ENCODE measurements at regions not wholly inside any gene's neighbourhood (a gene's known extent, or its start where the extent isn't known, plus 50 kb on each side); places are given as distances from the start of the nearest gene placed in this dataset.

GRCh38 chr13:53324656-53325055 is 296.0 kb downstream of the OLFM4 start:
- no peak overlapping the region for H3K4me3 ChIP-seq
- H3K9me3 ChIP-seq: no peaks in the 10 kb centered on the region
- TF ChIP-seq CTCF (IDR thresholded peaks at IDR 0.05) (no peak), POLR2AphosphoS5 (IDR thresholded peaks at IDR 0.05) (no peak), POLR2A (IDR thresholded peaks at IDR 0.05) (no peak)
- no peaks in the 10 kb centered on the region for H3K27me3 ChIP-seq (replicated peaks; ENCODE audit: insufficient read depth)
- no peaks in the 10 kb centered on the region for H3K36me3 ChIP-seq
- no peak for DNase-seq (ENCODE audit: low spot score)
- intact Hi-C loops (cut with DNase I): no loop called here
- H3K4me1 ChIP-seq (replicated peaks): no peaks in the 10 kb centered on the region
- WGBS: 62% methylated on average over 2 of the region's 2 CpGs
- no peak overlapping the region for H3K27ac ChIP-seq

GRCh38 chr13:53326716-53327115 is 298.1 kb downstream of the OLFM4 start:
- intact Hi-C loops (cut with DNase I): no loop called here
- Histone ChIP-seq H3K27me3 (replicated peaks; ENCODE audit: insufficient read depth) (no peaks in the 10 kb centered on the region), H3K27ac (no peak overlapping the region), H3K4me3 (no peak overlapping the region), H3K9me3 (no peaks in the 10 kb centered on the region), H3K4me1 (replicated peaks) (no peaks in the 10 kb centered on the region), H3K36me3 (no peaks in the 10 kb centered on the region)
- TF ChIP-seq POLR2A (IDR thresholded peaks at IDR 0.05): no peak
- TF ChIP-seq POLR2AphosphoS5 (IDR thresholded peaks at IDR 0.05): no peak
- no peak for DNase-seq (ENCODE audit: low spot score)
- WGBS: 76% methylated on average over 1 of the region's 1 CpG

DNA sequence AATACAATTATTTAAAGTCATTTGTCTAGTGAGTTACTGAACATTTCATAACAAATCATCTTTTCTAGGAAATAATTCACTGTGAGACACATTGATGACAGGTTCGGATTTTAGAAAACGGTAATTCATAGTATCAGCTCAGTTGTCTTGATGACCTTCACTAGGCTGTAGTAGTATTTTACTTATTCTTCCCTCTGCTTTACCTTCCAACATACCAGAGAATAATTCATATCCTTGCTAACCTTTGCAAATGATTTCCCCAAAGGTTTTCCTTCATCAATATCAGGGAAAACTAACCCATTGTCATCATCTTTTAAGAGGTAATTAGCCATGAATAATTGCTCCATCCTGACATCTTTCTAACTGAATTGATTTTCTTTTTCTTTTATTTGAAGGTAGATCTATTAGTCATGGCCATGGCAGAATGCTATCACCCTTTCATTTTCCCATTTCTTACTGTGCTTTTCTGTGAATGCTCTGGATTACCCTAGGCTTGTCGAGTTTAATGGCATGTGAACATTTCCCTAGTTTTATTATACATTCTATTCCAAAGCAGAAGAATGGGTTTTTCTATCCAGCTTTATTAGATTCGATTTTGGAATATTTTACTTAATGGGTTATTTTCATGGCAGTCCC is 299.2 kb downstream of the OLFM4 start:
- WGBS: 81% methylated on average over 4 of the region's 4 CpGs
- DNase-seq (ENCODE audit: low spot score): no peak
- no peak for TF ChIP-seq POLR2AphosphoS5 (IDR thresholded peaks at IDR 0.05)
- no peak for TF ChIP-seq POLR2A (IDR thresholded peaks at IDR 0.05)
- TF ChIP-seq CTCF (IDR thresholded peaks at IDR 0.05): no peak
- no peaks in the 10 kb centered on the region for H3K36me3 ChIP-seq
- no peak overlapping the region for H3K4me3 ChIP-seq
- H3K27ac ChIP-seq: no peak overlapping the region
- H3K27me3 ChIP-seq (replicated peaks; ENCODE audit: insufficient read depth): no peaks in the 10 kb centered on the region
- no peaks in the 10 kb centered on the region for H3K4me1 ChIP-seq (replicated peaks)
- intact Hi-C loops (cut with DNase I): no loop called here
- no peaks in the 10 kb centered on the region for H3K9me3 ChIP-seq

DNA sequence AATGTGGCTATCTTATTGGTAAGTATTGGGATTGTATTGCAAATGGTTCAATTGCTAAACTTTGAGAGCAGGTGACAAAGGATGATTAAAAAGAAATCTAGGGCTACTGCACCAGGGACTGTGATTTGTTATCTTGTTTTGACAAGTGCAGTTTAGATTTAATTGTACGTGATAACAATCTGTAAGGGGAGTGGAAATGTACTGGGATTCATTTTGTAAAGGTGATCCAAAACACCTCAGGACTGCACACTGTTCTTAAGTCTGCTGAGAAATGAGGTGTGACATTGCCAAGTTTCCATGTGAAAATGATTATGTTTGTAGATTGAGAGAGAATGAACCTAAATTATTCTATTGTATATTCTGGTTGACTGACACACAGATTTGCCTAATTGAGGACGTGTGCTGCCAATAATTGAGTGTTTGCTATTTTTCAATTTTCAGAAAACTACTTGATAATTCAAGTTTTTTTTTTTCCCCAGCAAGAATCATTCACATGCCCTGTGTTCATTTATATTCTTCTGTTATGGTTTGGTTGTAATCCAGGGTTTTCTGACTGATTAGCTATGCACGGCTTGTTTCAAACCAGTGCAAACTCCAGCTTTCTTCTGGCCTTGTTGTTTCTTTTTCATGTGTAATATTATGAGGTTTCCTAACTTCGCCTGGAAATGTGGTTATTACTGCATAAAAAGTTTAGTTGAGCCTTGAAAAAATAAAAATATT is 308.0 kb downstream of the OLFM4 start:
- intact Hi-C loops (cut with DNase I): no loop called here
- WGBS: 39% methylated on average over 4 of the region's 4 CpGs
- Histone ChIP-seq H3K4me1 (replicated peaks) (no peaks in the 10 kb centered on the region), H3K4me3 (no peak overlapping the region), H3K27ac (no peak overlapping the region), H3K9me3 (no peaks in the 10 kb centered on the region), H3K36me3 (no peaks in the 10 kb centered on the region), H3K27me3 (replicated peaks; ENCODE audit: insufficient read depth) (no peaks in the 10 kb centered on the region)
- DNase-seq (ENCODE audit: low spot score): no peak
- TF ChIP-seq CTCF (IDR thresholded peaks at IDR 0.05) (no peak), POLR2AphosphoS5 (IDR thresholded peaks at IDR 0.05) (no peak), POLR2A (IDR thresholded peaks at IDR 0.05) (no peak)

DNA sequence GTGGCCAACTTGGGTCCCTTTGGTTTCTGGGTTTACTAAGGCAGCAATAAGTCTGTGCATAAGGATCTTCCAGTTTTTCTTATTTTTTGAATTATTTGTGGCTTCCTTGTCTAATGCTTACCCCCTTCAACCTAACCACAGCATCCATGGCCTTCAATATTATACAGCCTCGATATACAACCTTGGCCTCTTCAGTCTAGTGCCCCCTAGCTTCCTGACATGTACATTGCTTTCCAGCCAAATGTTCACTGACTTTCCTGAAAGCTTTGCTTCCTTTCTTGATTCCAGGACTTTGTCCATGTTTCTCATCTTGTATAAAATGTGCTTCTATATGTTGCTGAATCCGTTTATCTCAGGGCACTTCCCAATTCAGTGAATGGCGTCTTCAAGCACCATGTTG is 310.1 kb downstream of the OLFM4 start:
- Histone ChIP-seq H3K9me3 (no peaks in the 10 kb centered on the region), H3K36me3 (no peaks in the 10 kb centered on the region), H3K27me3 (replicated peaks; ENCODE audit: insufficient read depth) (no peaks in the 10 kb centered on the region), H3K4me1 (replicated peaks) (no peaks in the 10 kb centered on the region), H3K4me3 (no peak overlapping the region), H3K27ac (no peak overlapping the region)
- 89% methylated on average over 3 of the region's 3 CpGs for WGBS
- intact Hi-C loops (cut with DNase I): no loop called here
- DNase-seq (ENCODE audit: low spot score): no peak
- TF ChIP-seq POLR2A (IDR thresholded peaks at IDR 0.05) (no peak), POLR2AphosphoS5 (IDR thresholded peaks at IDR 0.05) (no peak), CTCF (IDR thresholded peaks at IDR 0.05) (no peak)
